Parathyroid adenoma (tissue), 2 donors: ENCODE measurements at regions not wholly inside any gene's neighbourhood (a gene's known extent, or its start where the extent isn't known, plus 50 kb on each side); places are given as distances from the start of the nearest gene placed in this dataset.

Experiments used
- H2AFZ ChIP-seq: fragments of 300-600 bp; sonication (generic); one replicate; pipeline ENCODE4 v1.7.0; 2017; ENCODE audit warnings: antibody characterized with exemption, mild to moderate bottlenecking
- H3K27ac ChIP-seq: fragments of 300-600 bp; sonication (generic); one replicate; pipeline ENCODE4 v1.7.0; 2017
- H3K27me3 ChIP-seq: fragments of 300-600 bp; sonication (generic); one replicate; pipeline ENCODE4 v1.7.0; 2017; ENCODE audit warnings: low read length; ENCODE audit not compliant: control insufficient read depth, insufficient read depth
- H3K36me3 ChIP-seq: fragments of 300-600 bp; sonication (generic); one replicate; pipeline ENCODE4 v1.7.0; 2017; ENCODE audit warnings: low read length; ENCODE audit not compliant: control insufficient read depth, insufficient read depth
- H3K4me1 ChIP-seq: fragments of 300-600 bp; sonication (generic); one replicate; pipeline ENCODE4 v1.7.0; 2017; ENCODE audit warnings: control low read depth
- H3K4me2 ChIP-seq: fragments of 300-600 bp; sonication (generic); one replicate; pipeline ENCODE4 v1.7.0; 2017; ENCODE audit warnings: low read length
- H3K4me3 ChIP-seq: fragments of 300-600 bp; sonication (generic); one replicate; pipeline ENCODE4 v1.7.0; 2017; ENCODE audit warnings: low read depth, low read length
- H3K79me2 ChIP-seq: fragments of 300-600 bp; sonication (generic); one replicate; pipeline ENCODE4 v1.7.0; 2017; ENCODE audit warnings: control low read depth
- H3K9ac ChIP-seq: fragments of 300-600 bp; sonication (generic); one replicate; pipeline ENCODE4 v1.7.0; 2017; ENCODE audit warnings: mild to moderate bottlenecking
- H3K9me3 ChIP-seq: fragments of 300-600 bp; sonication (generic); one replicate; pipeline ENCODE4 v1.7.0; 2017; ENCODE audit warnings: low read length; ENCODE audit not compliant: control insufficient read depth
- TF ChIP-seq, protein P1 (sequence below): fragments of 300-600 bp; sonication (generic); IDR thresholded peaks from one replicate; pipeline ENCODE4 v1.7.0; 2017; ENCODE audit warnings: antibody characterized with exemption, mild to moderate bottlenecking
- donor health status: primary hyperparathyroidism.

DNA sequence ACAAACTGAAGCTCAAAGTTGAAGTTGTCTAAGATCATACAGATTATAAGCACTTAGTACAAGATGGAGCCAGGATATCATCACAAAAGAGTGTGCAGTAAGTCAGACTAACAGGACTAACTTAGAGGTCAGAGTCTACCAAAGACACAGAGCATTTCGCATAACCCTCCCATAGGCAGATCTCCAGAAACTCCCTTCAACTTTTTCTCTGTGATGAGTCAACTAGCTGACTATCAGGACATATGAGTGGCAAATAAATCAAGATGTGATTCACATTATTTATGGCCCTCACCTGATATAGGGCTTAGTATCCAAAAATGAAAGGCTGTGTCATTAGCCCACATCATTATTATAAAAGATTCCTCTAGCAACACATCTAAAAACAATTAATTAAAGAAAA lies 484.6 kb downstream of the GALC start:
- no peak overlapping the region for H3K4me3 ChIP-seq
- H3K4me2 ChIP-seq: no peak overlapping the region
- H3K4me1 ChIP-seq: no peaks in the 10 kb centered on the region
- H3K9me3 ChIP-seq: no peaks in the 10 kb centered on the region
- no peaks in the 10 kb centered on the region for H3K27me3 ChIP-seq
- no peak overlapping the region for H3K27ac ChIP-seq
- H3K36me3 ChIP-seq: no peaks in the 10 kb centered on the region
- no peaks in the 10 kb centered on the region for H3K79me2 ChIP-seq
- H2AFZ ChIP-seq: no peak overlapping the region
- TF ChIP-seq, protein P1, sequence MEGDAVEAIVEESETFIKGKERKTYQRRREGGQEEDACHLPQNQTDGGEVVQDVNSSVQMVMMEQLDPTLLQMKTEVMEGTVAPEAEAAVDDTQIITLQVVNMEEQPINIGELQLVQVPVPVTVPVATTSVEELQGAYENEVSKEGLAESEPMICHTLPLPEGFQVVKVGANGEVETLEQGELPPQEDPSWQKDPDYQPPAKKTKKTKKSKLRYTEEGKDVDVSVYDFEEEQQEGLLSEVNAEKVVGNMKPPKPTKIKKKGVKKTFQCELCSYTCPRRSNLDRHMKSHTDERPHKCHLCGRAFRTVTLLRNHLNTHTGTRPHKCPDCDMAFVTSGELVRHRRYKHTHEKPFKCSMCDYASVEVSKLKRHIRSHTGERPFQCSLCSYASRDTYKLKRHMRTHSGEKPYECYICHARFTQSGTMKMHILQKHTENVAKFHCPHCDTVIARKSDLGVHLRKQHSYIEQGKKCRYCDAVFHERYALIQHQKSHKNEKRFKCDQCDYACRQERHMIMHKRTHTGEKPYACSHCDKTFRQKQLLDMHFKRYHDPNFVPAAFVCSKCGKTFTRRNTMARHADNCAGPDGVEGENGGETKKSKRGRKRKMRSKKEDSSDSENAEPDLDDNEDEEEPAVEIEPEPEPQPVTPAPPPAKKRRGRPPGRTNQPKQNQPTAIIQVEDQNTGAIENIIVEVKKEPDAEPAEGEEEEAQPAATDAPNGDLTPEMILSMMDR: no peak
- H3K9ac ChIP-seq: no peak overlapping the region

DNA sequence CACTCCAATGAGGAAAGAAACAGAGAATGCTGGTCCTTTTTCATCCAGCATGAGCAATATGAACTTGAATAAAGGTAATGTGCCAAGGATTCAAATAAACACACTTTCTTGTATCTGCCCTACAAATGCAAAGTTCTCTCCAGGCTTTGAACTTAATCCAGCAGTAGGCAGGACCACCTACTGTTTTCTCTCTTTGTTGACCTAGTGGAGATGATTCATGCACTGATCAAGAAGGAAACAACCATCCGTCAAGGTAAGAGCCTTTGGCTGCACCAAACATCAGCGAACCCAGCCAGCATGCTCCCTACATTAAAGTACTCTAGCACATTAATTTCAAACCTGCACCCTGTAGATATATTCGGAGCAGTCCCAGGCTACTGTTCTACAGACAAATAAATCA lies 489.3 kb downstream of the GALC start:
- no peak overlapping the region for H3K9ac ChIP-seq

GRCh38 chr14:87497301-87497700 lies 495.7 kb downstream of the GALC start:
- H3K36me3 ChIP-seq: no peaks in the 10 kb centered on the region
- H3K9me3 ChIP-seq: no peaks in the 10 kb centered on the region
- H3K79me2 ChIP-seq: no peaks in the 10 kb centered on the region
- no peak overlapping the region for H3K9ac ChIP-seq
- H3K4me2 ChIP-seq: no peak overlapping the region
- H3K4me3 ChIP-seq: no peak overlapping the region
- no peak overlapping the region for H3K27ac ChIP-seq
- H2AFZ ChIP-seq: no peak overlapping the region
- TF ChIP-seq, protein P1: no peak
- no peaks in the 10 kb centered on the region for H3K27me3 ChIP-seq
- no peaks in the 10 kb centered on the region for H3K4me1 ChIP-seq

More for the DNA sequence above, 489.3 kb downstream of the GALC start:
- H2AFZ ChIP-seq: no peak overlapping the region
- H3K79me2 ChIP-seq: no peaks in the 10 kb centered on the region
- no peaks in the 10 kb centered on the region for H3K36me3 ChIP-seq
- H3K27ac ChIP-seq: no peak overlapping the region
- no peaks in the 10 kb centered on the region for H3K9me3 ChIP-seq
- H3K4me3 ChIP-seq: no peak overlapping the region
- no peaks in the 10 kb centered on the region for H3K27me3 ChIP-seq
- TF ChIP-seq, protein P1: no peak
- H3K4me1 ChIP-seq: no peaks in the 10 kb centered on the region
- no peak overlapping the region for H3K4me2 ChIP-seq

- no peak overlapping the region for H3K4me2 ChIP-seq
- no peaks in the 10 kb centered on the region for H3K36me3 ChIP-seq
- H3K4me3 ChIP-seq: no peak overlapping the region
- no peaks in the 10 kb centered on the region for H3K9me3 ChIP-seq
- TF ChIP-seq, protein P1: no peak
- H3K27ac ChIP-seq: no peak overlapping the region
- H2AFZ ChIP-seq: no peak overlapping the region
- H3K79me2 ChIP-seq: no peaks in the 10 kb centered on the region
- no peak overlapping the region for H3K9ac ChIP-seq
- no peaks in the 10 kb centered on the region for H3K27me3 ChIP-seq
- H3K4me1 ChIP-seq: no peaks in the 10 kb centered on the region
Observed at GRCh38 chr14:87494010-87494409, 499.0 kb downstream of the GALC start.

- Histone ChIP-seq H3K9ac (no peak overlapping the region), H3K79me2 (no peaks in the 10 kb centered on the region), H3K9me3 (no peaks in the 10 kb centered on the region), H3K27me3 (no peaks in the 10 kb centered on the region), H3K4me1 (no peaks in the 10 kb centered on the region), H3K27ac (no peak overlapping the region), H3K4me3 (no peak overlapping the region), H2AFZ (no peak overlapping the region), H3K4me2 (no peak overlapping the region), H3K36me3 (no peaks in the 10 kb centered on the region)
- TF ChIP-seq, protein P1: no peak
Observed at GRCh38 chr14:87492561-87492960, 500.4 kb downstream of the GALC start.
